ENCODE measurements at regions not wholly inside any gene's neighbourhood (a gene's known extent, or its start where the extent isn't known, plus 50 kb on each side); places are given as distances from the start of the nearest gene placed in this dataset.

- DNase-seq = no peak
These were observed 195.5 kb upstream of the TMC3 start for GRCh38 chr15:81569286-81570080.

DNA sequence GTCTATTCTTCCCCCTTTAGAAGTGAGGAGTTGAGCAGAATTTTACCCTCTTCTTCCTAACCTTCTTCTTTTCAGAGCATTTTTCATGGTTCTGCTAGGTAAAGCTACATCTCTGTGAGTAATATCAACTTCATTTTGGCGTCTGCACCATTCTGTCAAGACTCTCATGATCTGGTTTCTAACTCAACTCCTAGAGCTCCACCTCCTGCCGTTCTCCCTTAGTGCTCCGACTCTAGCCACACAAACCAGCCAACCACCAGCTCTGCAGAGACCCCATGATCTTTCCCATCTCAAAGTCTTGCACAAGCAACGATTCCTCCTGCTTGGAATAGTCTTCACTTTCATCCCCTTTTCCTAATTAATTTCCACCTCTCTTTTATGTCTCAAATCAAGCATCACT lies 193.9 kb upstream of the TMC3 start:
- DNase-seq = no peak

DNA sequence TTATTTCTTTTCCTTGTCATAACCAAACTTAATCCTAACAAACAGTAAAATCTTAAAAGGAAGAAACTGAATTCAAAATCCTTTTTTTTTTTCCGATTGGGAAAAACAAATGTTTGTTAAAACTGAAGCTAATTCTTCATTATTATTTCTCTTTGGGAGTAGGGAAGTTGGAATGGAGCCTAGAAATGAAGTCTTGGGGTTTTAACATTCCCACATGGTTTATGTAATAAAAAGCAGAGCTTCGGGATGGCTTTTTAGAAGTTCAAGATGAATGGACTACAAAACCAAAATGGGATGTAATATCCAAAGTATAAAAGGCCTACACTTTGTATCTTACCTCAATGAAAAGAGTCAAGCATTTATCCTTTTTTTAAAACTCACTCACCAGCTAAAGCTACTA lies 189.0 kb upstream of the TMC3 start:
- no peak for DNase-seq

DNA sequence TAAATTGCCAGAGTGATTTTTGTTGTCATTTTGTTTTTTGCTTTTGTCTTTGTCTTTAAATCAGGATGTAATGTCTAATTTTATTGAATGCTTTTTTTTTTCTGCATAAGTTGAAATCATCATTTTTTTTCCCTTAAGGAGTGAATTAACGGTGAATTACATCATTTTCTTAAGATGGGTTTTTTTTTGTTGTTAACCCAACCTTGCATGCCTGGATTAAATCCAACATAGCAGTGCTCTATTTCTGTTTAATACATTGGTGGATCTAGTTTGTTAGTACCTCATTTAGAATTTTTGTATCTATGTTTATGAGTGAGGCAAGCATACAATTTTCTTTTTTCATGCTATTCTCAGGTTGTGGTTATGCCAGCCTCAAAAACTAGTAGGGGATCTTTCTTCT lies 186.4 kb upstream of the TMC3 start:
- DNase-seq = no peak

GRCh38 chr15:81558056-81558455 lies 184.0 kb upstream of the TMC3 start:
- no peak for DNase-seq

- no peak for DNase-seq
These were observed 181.3 kb upstream of the TMC3 start for GRCh38 chr15:81555346-81555745.

- no peak for DNase-seq
These were observed 174.5 kb upstream of the TMC3 start for GRCh38 chr15:81548365-81549130.

- DNase-seq = no peak
These were observed 173.6 kb upstream of the TMC3 start for GRCh38 chr15:81547521-81548132.

- no peak for DNase-seq
These were observed 170.4 kb upstream of the TMC3 start for GRCh38 chr15:81544385-81544784.

DNA sequence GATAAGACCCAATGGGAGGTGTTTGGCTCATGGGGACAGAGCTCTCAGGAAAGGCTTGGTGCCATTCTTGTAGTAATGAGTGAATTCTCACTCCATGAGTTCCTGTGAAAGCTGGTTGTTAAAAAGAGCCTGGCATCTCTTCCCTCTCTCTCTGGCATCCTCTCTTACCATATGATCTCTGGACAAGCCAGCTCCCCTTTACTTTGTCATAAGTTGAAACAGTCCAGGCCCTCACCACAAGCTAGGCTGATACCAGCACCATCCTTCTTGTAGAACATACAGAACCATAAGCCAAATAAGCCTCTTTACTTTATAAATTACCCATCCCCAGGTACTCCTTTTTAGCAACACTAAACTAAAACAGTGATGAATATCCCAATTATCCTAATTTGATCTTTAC lies 166.9 kb upstream of the TMC3 start:
- no peak for DNase-seq

- no peak for DNase-seq
These were observed 162.3 kb upstream of the TMC3 start for GRCh38 chr15:81536356-81536755.

DNA sequence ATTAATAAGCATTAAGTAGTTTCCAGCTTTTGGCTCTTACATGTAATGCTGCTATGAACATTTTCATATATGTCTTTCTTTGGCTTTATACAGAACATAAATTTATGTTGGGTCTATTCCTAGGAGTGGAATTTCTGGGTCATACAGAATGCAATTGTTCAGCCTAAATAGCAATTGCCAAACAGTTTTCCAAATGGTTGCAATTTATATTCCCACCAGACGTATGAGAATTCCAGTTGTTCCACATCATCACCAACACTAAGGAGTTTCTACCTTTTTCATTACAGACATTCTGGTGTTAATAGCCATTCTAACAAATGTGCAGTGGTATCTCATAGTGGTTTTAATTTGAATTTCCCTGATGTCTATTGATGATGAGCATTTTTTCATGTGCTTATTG lies 160.1 kb upstream of the TMC3 start:
- DNase-seq = no peak

- DNase-seq = no peak
These were observed 158.0 kb upstream of the TMC3 start for GRCh38 chr15:81532001-81532400.

GRCh38 chr15:81531109-81531592 lies 157.1 kb upstream of the TMC3 start:
- DNase-seq = no peak

DNA sequence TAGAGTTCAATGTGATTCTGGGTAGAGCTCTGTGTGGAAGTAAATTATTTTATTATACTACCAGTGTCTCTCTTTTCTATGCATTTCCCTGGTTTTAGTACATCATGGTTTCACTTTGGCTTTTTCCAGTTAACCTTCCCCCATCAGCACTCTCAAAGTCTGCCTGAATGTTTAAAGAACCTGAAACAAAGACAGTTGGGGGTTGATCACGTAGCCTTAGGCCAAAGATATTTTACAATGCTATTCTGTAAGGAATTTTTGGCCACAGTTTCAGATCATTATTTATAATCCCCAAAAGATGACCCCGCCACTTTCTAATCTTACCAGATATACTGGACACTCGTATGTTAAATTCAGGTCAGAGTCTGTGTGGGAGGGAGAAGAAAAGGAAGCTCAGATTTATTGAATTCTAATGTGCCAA lies 156.3 kb upstream of the TMC3 start:
- DNase-seq = no peak

GRCh38 chr15:81529481-81529880 lies 155.5 kb upstream of the TMC3 start:
- DNase-seq = no peak

DNA sequence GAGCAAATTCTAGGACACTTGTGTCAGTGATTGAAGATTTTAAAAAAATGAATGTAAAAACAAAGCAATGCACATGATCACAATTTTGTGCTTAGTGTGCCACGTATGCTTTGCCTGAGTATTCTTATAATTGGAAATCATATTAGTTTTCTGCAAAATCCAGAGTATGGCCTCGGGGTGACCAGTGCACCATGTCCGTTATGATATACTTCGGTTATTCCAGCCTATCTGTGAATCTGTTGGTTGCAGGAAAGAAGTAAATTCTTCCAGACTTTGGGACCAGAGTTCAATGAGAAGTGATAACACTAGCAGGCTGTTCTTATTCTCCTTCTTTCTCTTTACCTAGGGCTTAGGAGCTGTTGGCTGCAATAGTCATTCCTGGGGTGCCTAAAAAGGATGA lies 152.0 kb upstream of the TMC3 start:
- no peak for DNase-seq

DNA sequence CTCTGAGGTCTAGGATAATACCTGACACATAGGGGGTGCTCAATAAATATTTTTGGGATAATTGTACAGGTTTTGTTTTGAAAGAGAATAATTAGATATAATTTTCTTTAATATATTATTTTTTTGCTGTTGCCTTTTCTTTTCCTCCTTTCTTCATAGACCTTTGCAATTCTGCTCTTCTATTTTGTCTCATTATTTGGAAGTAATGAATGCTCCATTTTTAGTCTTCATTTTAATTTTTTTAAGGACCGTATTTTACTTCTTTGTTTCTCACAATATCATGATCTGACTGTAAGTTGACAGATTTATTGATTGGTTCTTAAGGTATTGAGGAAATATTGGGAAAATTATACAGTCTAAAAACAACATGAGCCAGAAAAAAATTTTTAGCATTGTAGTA lies 150.5 kb upstream of the TMC3 start:
- DNase-seq = no peak

GRCh38 chr15:81523867-81524266 lies 149.9 kb upstream of the TMC3 start:
- DNase-seq = no peak

DNA sequence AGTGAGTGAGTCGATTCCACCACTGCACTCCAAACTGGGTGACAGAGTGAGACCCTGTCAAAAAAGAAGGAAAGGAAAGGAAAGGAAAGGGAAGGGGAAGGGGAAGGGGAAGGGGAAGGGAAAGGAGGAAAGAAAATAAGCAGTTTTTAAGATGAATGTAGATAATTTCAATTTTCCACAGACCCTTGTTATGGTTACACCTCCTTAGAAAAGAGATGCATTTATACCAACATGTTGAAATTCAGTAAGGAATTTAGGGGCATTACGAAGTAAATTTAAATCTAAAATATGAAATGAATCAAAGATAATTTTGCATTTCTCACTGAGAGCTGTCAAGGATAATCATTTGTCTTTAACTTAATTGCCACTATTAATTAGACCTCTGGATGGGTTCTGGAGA lies 146.5 kb upstream of the TMC3 start:
- DNase-seq = no peak

- DNase-seq = no peak
These were observed 142.4 kb upstream of the TMC3 start for GRCh38 chr15:81516461-81516860.

DNA sequence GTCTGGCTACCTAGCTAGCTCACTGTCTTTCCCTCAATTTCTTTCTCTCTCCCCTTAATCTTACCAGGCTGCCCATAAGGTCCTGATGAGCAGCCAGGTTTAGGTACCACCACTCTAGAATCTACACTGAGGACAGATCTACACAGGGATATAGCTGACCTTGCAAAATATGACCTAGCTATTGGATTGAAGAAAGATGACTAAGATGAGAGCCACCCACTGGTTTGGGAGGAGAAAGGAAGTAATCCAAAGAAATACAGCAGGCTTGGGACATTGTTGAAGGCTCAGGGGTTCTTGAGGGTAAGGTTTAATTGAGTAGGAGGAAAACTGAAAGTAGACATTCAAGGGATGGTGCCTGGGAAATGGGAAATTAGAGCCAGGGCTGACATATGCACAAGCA lies 142.0 kb upstream of the TMC3 start:
- no peak for DNase-seq

GRCh38 chr15:81514725-81515124 lies 140.7 kb upstream of the TMC3 start:
- no peak for DNase-seq

DNA sequence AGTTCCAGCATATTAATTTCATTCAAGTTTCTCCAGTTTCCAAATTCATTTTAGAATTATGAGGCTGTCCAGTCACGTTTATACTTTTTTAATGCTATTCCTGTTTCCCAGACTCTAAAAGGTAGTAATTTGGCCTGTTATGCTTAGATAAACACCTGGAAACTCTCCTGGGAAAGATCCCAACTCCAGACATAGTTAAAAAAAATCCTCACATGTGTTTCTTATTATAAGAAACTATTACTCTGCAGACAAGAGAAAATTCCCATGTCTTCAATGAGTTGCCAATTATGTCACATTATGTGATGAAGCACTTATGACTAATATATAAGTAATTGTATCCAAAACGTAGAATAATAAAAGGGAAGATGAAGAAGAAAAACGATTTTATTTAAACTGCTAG lies 137.1 kb upstream of the TMC3 start:
- no peak for DNase-seq
